K562 (cell line): ENCODE measurements at regions not wholly inside any gene's neighbourhood (a gene's known extent, or its start where the extent isn't known, plus 50 kb on each side); places are given as distances from the start of the nearest gene placed in this dataset.

Experiments
- ATAC-seq: fragments of 200-7000 bp; cut with Tn5 transposase; 3 replicates; pipeline ENCODE4 v1.9.1; 2020; ENCODE audit warnings: moderate library complexity
- BruUV-seq: library from RNA; stranded (reverse); fragments of 400-500 nt; replicated peaks from 2 replicates; lab custom pipeline; 2021; lab: Mats Ljungman, UMichigan
- CTCF ChIA-PET: fragments of 300-600 bp; formaldehyde crosslinking; extraction: SDS; loops from one replicate; lab custom pipeline; 2021; ENCODE audit warnings: low intra/inter-chr PET ratio; lab: Yijun Ruan, JAX
- POLR2A ChIA-PET: fragments of 300-600, 350-650 bp; sonication (Branson Sonifier 250); formaldehyde crosslinking; extraction: SDS; loops from one replicate; lab custom pipeline; 2021; ENCODE audit warnings: antibody characterized with exemption, inconsistent platforms; lab: Yijun Ruan, JAX
- DNase-seq, 4 experiments: peaks; one replicate each; pipeline versions ENCODE4 v3.0.0 to v3.0.0-alpha.2; 2011 to 2018; ENCODE audit warnings: low spot score in 3 of 4, mixed read lengths in 3 of 4; ENCODE audit errors: extremely low read depth in 1 of 4
- FAIRE-seq: peaks from 2 replicates; lab custom pipeline; 2011; peaks lifted over from hg19 to GRCh38; lab: Jason Lieb, UNC
- H2AFZ ChIP-seq: 2 replicates; pipeline ENCODE4 v1.6.0; 2011; ENCODE audit warnings: low read depth, low read length, control low read depth, inconsistent platforms
- H3K27ac ChIP-seq: fragments of 200-600 bp; 3 replicates; pipeline ENCODE4 v1.8.0; 2011; ENCODE audit warnings: low read depth, mild to moderate bottlenecking, control low read depth, inconsistent platforms, low read length, moderate library complexity, mixed read lengths; ENCODE audit errors: extremely low read depth
- H3K27me3 ChIP-seq, 2 experiments: fragments of 300-600 bp in 1 of 2; 2 replicates in 1 of 2; 3 replicates in 1 of 2; pipeline versions ENCODE4 v1.6.0 to v1.8.0; 2011; ENCODE audit warnings: inconsistent platforms in 2 of 2, low read length in 2 of 2, mild to moderate bottlenecking in 1 of 2, mixed read lengths in 1 of 2, moderate library complexity in 1 of 2; ENCODE audit not compliant: control insufficient read depth in 2 of 2, insufficient read depth in 2 of 2
- H3K36me3 ChIP-seq: fragments of 300-600 bp; 3 replicates; pipeline ENCODE4 v1.8.0; 2011; ENCODE audit warnings: mild to moderate bottlenecking, low read length, inconsistent platforms; ENCODE audit not compliant: control insufficient read depth, insufficient read depth
- H3K4me1 ChIP-seq, 2 experiments: fragments of 200-600 bp in 1 of 2; replicated peaks in 1 of 2; 2 replicates in 1 of 2; 3 replicates in 1 of 2; pipeline versions ENCODE4 v1.5.1 to v1.8.0; 2011; ENCODE audit warnings: inconsistent platforms in 2 of 2, low read length in 2 of 2, mild to moderate bottlenecking in 1 of 2, mixed read lengths in 1 of 2, moderate library complexity in 1 of 2; ENCODE audit not compliant: control insufficient read depth in 2 of 2, insufficient read depth in 2 of 2
- H3K4me2 ChIP-seq: 2 replicates; pipeline ENCODE4 v1.6.1; 2011; ENCODE audit warnings: low read length, control low read depth, inconsistent platforms, mixed read lengths; ENCODE audit not compliant: insufficient read depth
- H3K4me3 ChIP-seq: fragments of 200-600 bp; sonication (generic), shearing (Covaris generic); 2 replicates; pipeline ENCODE4 v1.5.1; 2016; ENCODE audit warnings: control low read depth, inconsistent platforms
- H3K79me2 ChIP-seq: fragments of 200-600 bp; 3 replicates; pipeline ENCODE4 v1.8.0; 2011; ENCODE audit warnings: low read length, inconsistent platforms; ENCODE audit not compliant: control insufficient read depth, insufficient read depth
- H3K9ac ChIP-seq, 2 experiments: 2 replicates each; pipeline versions ENCODE4 v1.6.0 to v1.6.1; 2011; ENCODE audit warnings: low read depth in 2 of 2, low read length in 2 of 2, control low read depth in 1 of 2, inconsistent platforms in 1 of 2, mild to moderate bottlenecking in 1 of 2, mixed read lengths in 1 of 2; ENCODE audit not compliant: insufficient read depth in 1 of 2
- H3K9me1 ChIP-seq: one replicate; pipeline ENCODE4 v1.6.0; 2011; ENCODE audit warnings: inconsistent platforms, mild to moderate bottlenecking, low read length, moderate library complexity; ENCODE audit not compliant: control insufficient read depth, insufficient read depth
- H3K9me3 ChIP-seq: replicated peaks from 2 replicates; pipeline ENCODE4 v1.5.1; 2011; ENCODE audit warnings: low read depth, low read length, inconsistent platforms; ENCODE audit not compliant: control insufficient read depth, insufficient read depth
- H4K20me1 ChIP-seq: replicated peaks from 2 replicates; pipeline ENCODE4 v1.6.1; 2011; ENCODE audit warnings: low read length, inconsistent platforms, mixed read lengths; ENCODE audit not compliant: control insufficient read depth, insufficient read depth
- CHD7 ChIP-seq: fragments of 200-600 bp; sonication (generic); IDR thresholded peaks from one replicate; pipeline ENCODE4 v1.6.1; 2012; ENCODE audit warnings: mild to moderate bottlenecking, low read depth, low read length, inconsistent platforms
- E4F1 ChIP-seq: fragments of 250-450 bp; sonication (Bioruptor Pico); IDR thresholded peaks from 2 replicates; pipeline ENCODE4 v1.5.0; 2021; ENCODE audit warnings: mild to moderate bottlenecking, borderline replicate concordance
- ESRRB ChIP-seq: fragments of 250-450 bp; sonication (Bioruptor Pico); IDR thresholded peaks from 2 replicates; pipeline ENCODE4 v1.5.0; 2020; ENCODE audit warnings: mild to moderate bottlenecking, moderate library complexity, borderline replicate concordance
- SNIP1 ChIP-seq: fragments of 450-650 bp; IDR thresholded peaks from 2 replicates; pipeline ENCODE4 v1.7.1; 2017; ENCODE audit warnings: low read depth, mild to moderate bottlenecking
- SPI1 ChIP-seq: IDR thresholded peaks from 2 replicates; pipeline ENCODE4 v1.6.1; 2011; ENCODE audit warnings: low read depth, low read length, control low read depth, borderline replicate concordance
- TFE3 ChIP-seq: fragments of 450-650 bp; formaldehyde crosslinking; IDR thresholded peaks from 2 replicates; pipeline ENCODE4 v1.4.0; 2020; ENCODE audit warnings: mild to moderate bottlenecking, mixed read lengths
- ZNF707 ChIP-seq: fragments of 250-450 bp; sonication (Bioruptor Pico); conservative IDR thresholded peaks from 2 replicates; pipeline ENCODE4 v1.8.0; 2022; ENCODE audit warnings: inconsistent platforms, mild to moderate bottlenecking, moderate library complexity
- WGBS: fragments of 100-300 bp; shearing (Covaris generic); methylation state at CpG from one replicate; pipeline ENCODE4 v1.1.6; 2016; ENCODE audit warnings: low coverage, mixed read lengths; ENCODE audit not compliant: insufficient coverage; ENCODE audit errors: missing lambda C conversion rate; 5-methylcytosine and 5-hydroxymethylcytosine counted together
- in situ Hi-C: fragments of 300-500 bp; cut with MboI; formaldehyde crosslinking; loops from 4 replicates; pipeline ENCODE4 v1.15.0; 2018; ENCODE audit warnings: inconsistent platforms, mixed read lengths
- intact Hi-C: fragments of 100-400 bp; cut with micrococcal nuclease; formaldehyde crosslinking; loops from 2 replicates; pipeline ENCODE4 v1.14.2; 2022

GRCh38 chr16:74019612-74020011 lies 277.0 kb upstream of the PSMD7 start:
- no peaks in the 10 kb centered on the region for H3K4me1 ChIP-seq
- no peaks in the 10 kb centered on the region for H3K79me2 ChIP-seq
- BruUV-seq: no TSS peak
- H3K9ac ChIP-seq: no peak overlapping the region
- H3K9me1 ChIP-seq: no peaks in the 10 kb centered on the region
- H4K20me1 ChIP-seq: no peaks in the 10 kb centered on the region
- DNase-seq (no peak), FAIRE-seq (no peak), ATAC-seq (no peak)
- in situ Hi-C loops (no loop called here), intact Hi-C loops (no loop called here)
- ChIA-PET POLR2A (no interaction called here), CTCF (no interaction called here)
- H3K4me2 ChIP-seq: no peak overlapping the region
- no peaks in the 10 kb centered on the region for H3K36me3 ChIP-seq
- WGBS: 0% methylated on average over 3 of the region's 3 CpGs
- H3K27me3 ChIP-seq: 0 out of 5 replicates have a peak, but pooled peaks cover 0 to 2% of the 10 kb centered on the region in 2 experiments
- no peak overlapping the region for H2AFZ ChIP-seq
- no peak overlapping the region for H3K27ac ChIP-seq
- no peak overlapping the region for H3K4me3 ChIP-seq
- H3K9me3 ChIP-seq: no peaks in the 10 kb centered on the region
- no peak for TF ChIP-seq ESRRB (CRISPR knock-in tag)
- TF ChIP-seq SPI1: no peak
- TF ChIP-seq E4F1 (CRISPR knock-in tag): no peak
- no peak for TF ChIP-seq SNIP1
- no peak for TF ChIP-seq ZNF707
- no peak for TF ChIP-seq CHD7
- TF ChIP-seq TFE3 (CRISPR knock-in tag): no peak
